Smooth muscle cell (in vitro differentiated cells): ENCODE measurements at regions not wholly inside any gene's neighbourhood (a gene's known extent, or its start where the extent isn't known, plus 50 kb on each side); places are given as distances from the start of the nearest gene placed in this dataset.

Experiments
- DNase-seq: peaks from one replicate; lab custom pipeline; 2025; ENCODE audit not compliant: unreplicated experiment; lab: John Stamatoyannopoulos, UW
- H2AFZ ChIP-seq: fragments of 200-600 bp; sonication (generic); 2 replicates; pipeline ENCODE4 v1.6.0; 2016; ENCODE audit warnings: antibody characterized with exemption, low read depth, mild to moderate bottlenecking
- H3F3A ChIP-seq: fragments of 200-600 bp; sonication (generic); 2 replicates; pipeline ENCODE4 v1.6.0; 2017; ENCODE audit warnings: antibody characterized with exemption, low read depth
- H3K27ac ChIP-seq: fragments of 200-600 bp; sonication (generic); 2 replicates; pipeline ENCODE4 v1.5.1; 2016; ENCODE audit warnings: low read depth, mild to moderate bottlenecking
- H3K27me3 ChIP-seq: fragments of 200-600 bp; sonication (generic); 2 replicates; pipeline ENCODE4 v1.6.1; 2016; ENCODE audit warnings: low read depth, mild to moderate bottlenecking
- H3K36me3 ChIP-seq: fragments of 200-600 bp; sonication (generic); 2 replicates; pipeline ENCODE4 v1.5.1; 2016; ENCODE audit warnings: low read depth
- H3K4me1 ChIP-seq: fragments of 200-600 bp; sonication (generic); 2 replicates; pipeline ENCODE4 v1.5.1; 2016; ENCODE audit warnings: low read depth
- H3K4me2 ChIP-seq: fragments of 200-600 bp; sonication (generic); 2 replicates; pipeline ENCODE4 v1.6.0; 2016; ENCODE audit warnings: mild to moderate bottlenecking
- H3K4me3 ChIP-seq: fragments of 200-600 bp; sonication (generic); 2 replicates; pipeline ENCODE4 v1.5.1; 2016; ENCODE audit warnings: mild to moderate bottlenecking
- H3K79me2 ChIP-seq: fragments of 200-600 bp; sonication (generic); 2 replicates; pipeline ENCODE4 v1.6.0; 2016; ENCODE audit warnings: low read depth, mild to moderate bottlenecking
- H3K9ac ChIP-seq: fragments of 200-600 bp; sonication (generic); 2 replicates; pipeline ENCODE4 v1.6.0; 2016; ENCODE audit warnings: low read depth
- H3K9me3 ChIP-seq: fragments of 200-600 bp; sonication (generic); replicated peaks from 2 replicates; pipeline ENCODE4 v1.5.1; 2016; ENCODE audit warnings: low read depth
- H4K20me1 ChIP-seq: fragments of 200-600 bp; sonication (generic); 2 replicates; pipeline ENCODE4 v1.6.0; 2016; ENCODE audit warnings: low read depth
- CTCF ChIP-seq: fragments of 200-600 bp; sonication (generic); IDR thresholded peaks from 2 replicates; pipeline ENCODE4 v1.5.1; 2017; ENCODE audit warnings: borderline replicate concordance, mild to moderate bottlenecking, antibody characterized with exemption; ENCODE audit not compliant: insufficient read depth, poor library complexity, severe bottlenecking
- WGBS: methylation state at CpG from one replicate; pipeline ENCODE4 v1.1.7; 2016; ENCODE audit warnings: low lambda C conversion rate; 5-methylcytosine and 5-hydroxymethylcytosine counted together

GRCh38 chr3:104044002-104044401 lies 1322.7 kb upstream of the ALCAM start:
- TF ChIP-seq CTCF = no peak
- Histone ChIP-seq H3F3A (no peaks in the 10 kb centered on the region), H2AFZ (no peak overlapping the region), H3K36me3 (no peaks in the 10 kb centered on the region), H3K9ac (no peak overlapping the region), H4K20me1 (no peaks in the 10 kb centered on the region), H3K4me1 (no peaks in the 10 kb centered on the region), H3K27ac (no peak overlapping the region), H3K4me2 (no peak overlapping the region), H3K27me3 (no peaks in the 10 kb centered on the region), H3K4me3 (no peak overlapping the region), H3K9me3 (no peaks in the 10 kb centered on the region), H3K79me2 (no peaks in the 10 kb centered on the region)
- 100% methylated on average over 1 of the region's 1 CpG for WGBS
- no peak for DNase-seq

- Histone ChIP-seq H3K4me1 (no peaks in the 10 kb centered on the region), H3K27me3 (no peaks in the 10 kb centered on the region), H2AFZ (no peak overlapping the region), H3K9me3 (no peaks in the 10 kb centered on the region), H3K79me2 (no peaks in the 10 kb centered on the region), H3K9ac (no peak overlapping the region), H3F3A (no peaks in the 10 kb centered on the region), H3K4me2 (no peak overlapping the region), H3K36me3 (no peaks in the 10 kb centered on the region), H3K4me3 (no peak overlapping the region), H4K20me1 (no peaks in the 10 kb centered on the region), H3K27ac (no peak overlapping the region)
- DNase-seq = no peak
- WGBS = 34% methylated on average over 2 of the region's 2 CpGs
- no peak for TF ChIP-seq CTCF
Measured at GRCh38 chr3:104066658-104067057, 1300.1 kb upstream of the ALCAM start.

- no peaks in the 10 kb centered on the region for H3K27me3 ChIP-seq
- no peak overlapping the region for H3K27ac ChIP-seq
- TF ChIP-seq CTCF = no peak
- H3K9me3 ChIP-seq = no peaks in the 10 kb centered on the region
- H3K36me3 ChIP-seq = no peaks in the 10 kb centered on the region
- H3K9ac ChIP-seq = no peak overlapping the region
- no peaks in the 10 kb centered on the region for H3K79me2 ChIP-seq
- no peak overlapping the region for H3K4me2 ChIP-seq
- no peak overlapping the region for H3K4me3 ChIP-seq
- no peaks in the 10 kb centered on the region for H3K4me1 ChIP-seq
- DNase-seq = no peak
- H4K20me1 ChIP-seq = no peaks in the 10 kb centered on the region
- no peaks in the 10 kb centered on the region for H3F3A ChIP-seq
- H2AFZ ChIP-seq = no peak overlapping the region
- 43% methylated on average over 3 of the region's 3 CpGs for WGBS
Measured at GRCh38 chr3:104069114-104069513, 1297.6 kb upstream of the ALCAM start.

GRCh38 chr3:104070906-104071305 lies 1295.8 kb upstream of the ALCAM start:
- H3K4me2 ChIP-seq = no peak overlapping the region
- no peaks in the 10 kb centered on the region for H3K36me3 ChIP-seq
- H4K20me1 ChIP-seq = no peaks in the 10 kb centered on the region
- 94% methylated on average over 1 of the region's 1 CpG for WGBS
- no peak for TF ChIP-seq CTCF
- no peaks in the 10 kb centered on the region for H3K4me1 ChIP-seq
- no peak overlapping the region for H2AFZ ChIP-seq
- H3K9ac ChIP-seq = no peak overlapping the region
- no peak for DNase-seq
- no peaks in the 10 kb centered on the region for H3K9me3 ChIP-seq
- no peaks in the 10 kb centered on the region for H3K27me3 ChIP-seq
- H3K79me2 ChIP-seq = no peaks in the 10 kb centered on the region
- H3K27ac ChIP-seq = no peak overlapping the region
- H3K4me3 ChIP-seq = no peak overlapping the region
- no peaks in the 10 kb centered on the region for H3F3A ChIP-seq
